Glutamatergic neuron (in vitro differentiated cells): ENCODE measurements at regions not wholly inside any gene's neighbourhood (a gene's known extent, or its start where the extent isn't known, plus 50 kb on each side); places are given as distances from the start of the nearest gene placed in this dataset.

Source experiments
- DNase-seq: peaks from one replicate; pipeline ENCODE4 v3.0.0; 2022
- H3K27ac Mint-ChIP-seq: one replicate; pipeline ENCODE4 v1.8.0; 2020; ENCODE audit warnings: mild to moderate bottlenecking, mixed read lengths, inconsistent platforms; ENCODE audit not compliant: unreplicated experiment
- H3K27me3 Mint-ChIP-seq: one replicate; pipeline ENCODE4 v1.8.0; 2020; ENCODE audit warnings: mild to moderate bottlenecking, moderate library complexity, mixed read lengths, inconsistent platforms; ENCODE audit not compliant: unreplicated experiment
- H3K36me3 Mint-ChIP-seq: one replicate; pipeline ENCODE4 v1.8.0; 2020; ENCODE audit warnings: mild to moderate bottlenecking, mixed read lengths, inconsistent platforms; ENCODE audit not compliant: unreplicated experiment
- H3K4me1 Mint-ChIP-seq: one replicate; pipeline ENCODE4 v1.8.0; 2020; ENCODE audit warnings: mild to moderate bottlenecking, low read depth, mixed read lengths, inconsistent platforms; ENCODE audit not compliant: unreplicated experiment
- H3K4me3 Mint-ChIP-seq: one replicate; pipeline ENCODE4 v1.8.0; 2020; ENCODE audit warnings: mild to moderate bottlenecking, mixed read lengths, inconsistent platforms; ENCODE audit not compliant: unreplicated experiment
- H3K9me3 Mint-ChIP-seq: one replicate; pipeline ENCODE4 v1.8.0; 2020; ENCODE audit warnings: mild to moderate bottlenecking, moderate library complexity, mixed read lengths, inconsistent platforms; ENCODE audit not compliant: unreplicated experiment
- CTCF ChIP-seq: fragments of 200-600 bp; sonication (generic); IDR thresholded peaks from one replicate; pipeline ENCODE4 v1.5.0; 2021; ENCODE audit not compliant: partially characterized antibody, unreplicated experiment

DNA sequence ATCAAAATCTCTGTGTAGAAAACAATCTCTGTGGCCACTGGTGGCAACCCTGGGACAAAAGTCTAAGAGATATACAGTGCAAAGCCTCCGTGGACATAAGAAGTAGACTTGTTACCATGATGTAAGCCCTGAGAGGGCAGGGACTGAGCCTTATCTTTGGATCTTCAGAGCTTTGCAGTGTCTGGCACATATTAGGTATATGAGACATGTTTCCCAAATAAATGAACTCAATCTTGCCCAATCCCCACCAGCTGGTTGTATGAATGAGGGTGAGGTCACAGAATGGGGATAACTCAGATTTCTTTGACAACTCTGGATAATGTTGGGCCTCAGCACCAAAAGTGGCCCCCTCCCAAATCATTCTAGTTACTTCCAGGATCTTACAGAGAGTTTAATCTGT, 511.4 kb upstream of the DIPK2B start:
- no peaks in the 10 kb centered on the region for H3K9me3 Mint-ChIP-seq

GRCh38 chrX:45711231-45711630, 510.6 kb upstream of the DIPK2B start:
- Mint-ChIP-seq H3K9me3 (no peaks in the 10 kb centered on the region), H3K27ac (no peak overlapping the region), H3K4me1 (no peaks in the 10 kb centered on the region), H3K27me3 (peaks cover 1% of the 10 kb centered on the region), H3K36me3 (no peaks in the 10 kb centered on the region), H3K4me3 (no peak overlapping the region)
- TF ChIP-seq CTCF: no peak
- DNase-seq: no peak

More for the DNA sequence above, 511.4 kb upstream of the DIPK2B start:
- Mint-ChIP-seq H3K36me3 (no peaks in the 10 kb centered on the region), H3K27ac (no peak overlapping the region), H3K27me3 (peaks cover 1% of the 10 kb centered on the region), H3K4me1 (no peaks in the 10 kb centered on the region), H3K4me3 (no peak overlapping the region)
- TF ChIP-seq CTCF: no peak
- no peak for DNase-seq

DNA sequence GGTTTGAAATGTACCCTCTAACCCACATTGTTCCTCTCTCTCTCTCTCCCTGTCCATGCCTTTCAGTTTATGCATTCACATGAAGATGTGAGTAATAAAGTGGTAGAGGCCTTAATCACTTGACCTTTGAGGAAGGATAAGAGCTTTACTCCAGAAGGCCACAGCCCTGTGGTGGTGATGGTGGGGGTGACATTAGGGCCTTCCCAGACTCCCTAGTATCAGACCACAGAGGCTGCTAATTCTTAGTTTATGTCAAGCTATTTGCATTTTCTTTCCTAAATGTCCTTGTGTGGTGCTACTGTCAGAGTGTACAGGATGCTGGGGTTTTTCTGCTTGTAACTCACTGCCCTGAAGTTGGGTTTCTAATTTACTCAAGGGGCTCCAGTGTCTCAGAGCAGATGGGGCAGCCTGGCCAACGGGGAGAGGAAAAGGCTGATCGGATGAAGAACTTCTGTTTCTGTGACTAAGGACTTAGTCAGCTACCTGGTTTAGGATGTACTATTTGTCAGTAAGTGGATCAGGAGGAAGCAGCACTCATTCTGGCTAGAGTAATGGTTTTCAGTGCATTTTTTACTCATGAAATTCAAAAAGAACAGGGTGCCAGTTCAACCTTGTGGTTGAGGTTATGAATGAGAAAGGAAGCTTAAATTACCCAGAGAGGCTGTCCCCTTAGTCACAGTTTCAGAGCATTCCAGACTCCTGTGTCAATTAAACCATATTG, 509.6 kb upstream of the DIPK2B start:
- DNase-seq: no peak
- no peaks in the 10 kb centered on the region for H3K36me3 Mint-ChIP-seq
- no peak overlapping the region for H3K27ac Mint-ChIP-seq
- TF ChIP-seq CTCF: no peak
- H3K9me3 Mint-ChIP-seq: no peaks in the 10 kb centered on the region
- no peaks in the 10 kb centered on the region for H3K4me1 Mint-ChIP-seq
- peaks cover 1% of the 10 kb centered on the region for H3K27me3 Mint-ChIP-seq
- no peak overlapping the region for H3K4me3 Mint-ChIP-seq

DNA sequence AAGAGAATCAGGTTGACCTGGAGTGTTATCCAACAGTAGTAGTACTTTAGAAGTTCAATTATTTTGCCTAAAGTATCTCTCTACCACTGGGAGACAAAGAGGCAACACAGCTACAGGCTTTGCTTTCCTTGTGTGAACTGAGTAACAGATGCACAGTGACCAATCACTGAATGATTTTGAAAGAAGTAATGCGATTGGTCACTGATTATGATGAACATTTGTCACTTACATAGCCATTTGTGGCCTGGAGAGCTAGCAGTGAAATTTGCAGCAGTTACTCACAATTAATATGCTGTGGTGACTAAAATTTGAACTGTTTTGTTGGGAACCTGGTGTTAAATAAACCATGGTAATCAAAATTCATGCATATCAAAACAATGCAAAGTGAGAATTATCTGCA, 508.7 kb upstream of the DIPK2B start:
- no peaks in the 10 kb centered on the region for H3K4me1 Mint-ChIP-seq
- no peak for DNase-seq
- H3K36me3 Mint-ChIP-seq: no peaks in the 10 kb centered on the region
- no peak overlapping the region for H3K27ac Mint-ChIP-seq
- H3K4me3 Mint-ChIP-seq: no peak overlapping the region
- no peaks in the 10 kb centered on the region for H3K9me3 Mint-ChIP-seq
- no peak for TF ChIP-seq CTCF
- H3K27me3 Mint-ChIP-seq: peaks cover 1% of the 10 kb centered on the region

GRCh38 chrX:45699158-45699557, 498.5 kb upstream of the DIPK2B start:
- no peak for TF ChIP-seq CTCF
- H3K4me3 Mint-ChIP-seq: no peak overlapping the region
- no peaks in the 10 kb centered on the region for H3K27me3 Mint-ChIP-seq
- no peaks in the 10 kb centered on the region for H3K9me3 Mint-ChIP-seq
- H3K27ac Mint-ChIP-seq: no peak overlapping the region
- H3K4me1 Mint-ChIP-seq: no peaks in the 10 kb centered on the region
- DNase-seq: no peak
- no peaks in the 10 kb centered on the region for H3K36me3 Mint-ChIP-seq
